Stomach smooth muscle (tissue), 2 donors: ENCODE measurements at regions not wholly inside any gene's neighbourhood (a gene's known extent, or its start where the extent isn't known, plus 50 kb on each side); places are given as distances from the start of the nearest gene placed in this dataset.

Source experiments
- H3K27ac ChIP-seq: one replicate; pipeline ENCODE4 v1.7.0; 2013; ENCODE audit warnings: mild to moderate bottlenecking, low read length, inconsistent platforms
- H3K27me3 ChIP-seq, 2 donors: one replicate each; pipeline ENCODE4 v1.7.0; 2013; ENCODE audit warnings: low read length in 2 of 2; ENCODE audit not compliant: insufficient read depth in 2 of 2, control insufficient read depth in 1 of 2
- H3K36me3 ChIP-seq, 2 donors: one replicate each; pipeline ENCODE4 v1.7.0; 2013; ENCODE audit warnings: low read length in 2 of 2; ENCODE audit not compliant: control insufficient read depth in 2 of 2, insufficient read depth in 2 of 2
- H3K4me1 ChIP-seq: one replicate; pipeline ENCODE4 v1.7.0; 2013; ENCODE audit warnings: low read length; ENCODE audit not compliant: control insufficient read depth, insufficient read depth
- H3K4me3 ChIP-seq, 2 donors: one replicate each; pipeline ENCODE4 v1.7.0; 2013; ENCODE audit warnings: low read length in 2 of 2
- H3K9ac ChIP-seq, 2 donors: one replicate each; pipeline ENCODE4 v1.7.0; 2013; ENCODE audit warnings: low read length in 2 of 2, mild to moderate bottlenecking in 1 of 2
- H3K9me3 ChIP-seq, 2 donors: one replicate each; pipeline ENCODE4 v1.7.0; 2013; ENCODE audit warnings: low read length in 2 of 2; ENCODE audit not compliant: control insufficient read depth in 2 of 2
- donor health status: healthy.
- donor health status: Pancreatic carcinoma.

GRCh38 chr5:44868541-44868940 lies 59.8 kb downstream of the MRPS30 start:
- no peak overlapping the region for H3K9ac ChIP-seq
- H3K27me3 ChIP-seq = no peaks in the 10 kb centered on the region
- no peaks in the 10 kb centered on the region for H3K36me3 ChIP-seq
- no peaks in the 10 kb centered on the region for H3K9me3 ChIP-seq
- no peaks in the 10 kb centered on the region for H3K4me1 ChIP-seq
- no peak overlapping the region for H3K4me3 ChIP-seq
- H3K27ac ChIP-seq = no peak overlapping the region

- Histone ChIP-seq H3K27ac (no peak overlapping the region), H3K36me3 (no peaks in the 10 kb centered on the region), H3K9me3 (no peaks in the 10 kb centered on the region), H3K4me1 (no peaks in the 10 kb centered on the region), H3K27me3 (no peaks in the 10 kb centered on the region), H3K9ac (no peak overlapping the region), H3K4me3 (no peak overlapping the region)
Observed at GRCh38 chr5:44869928-44870327, 61.2 kb downstream of the MRPS30 start.

GRCh38 chr5:44870430-44870829 lies 61.7 kb downstream of the MRPS30 start:
- Histone ChIP-seq H3K9me3 (no peaks in the 10 kb centered on the region), H3K27me3 (no peaks in the 10 kb centered on the region), H3K36me3 (no peaks in the 10 kb centered on the region), H3K27ac (no peak overlapping the region), H3K9ac (no peak overlapping the region), H3K4me3 (no peak overlapping the region), H3K4me1 (no peaks in the 10 kb centered on the region)

GRCh38 chr5:44871401-44871800 lies 62.7 kb downstream of the MRPS30 start:
- no peaks in the 10 kb centered on the region for H3K9me3 ChIP-seq
- no peaks in the 10 kb centered on the region for H3K4me1 ChIP-seq
- no peak overlapping the region for H3K27ac ChIP-seq
- no peak overlapping the region for H3K9ac ChIP-seq
- H3K27me3 ChIP-seq = no peaks in the 10 kb centered on the region
- H3K4me3 ChIP-seq = no peak overlapping the region
- no peaks in the 10 kb centered on the region for H3K36me3 ChIP-seq

GRCh38 chr5:44875661-44876605 lies 67.2 kb downstream of the MRPS30 start:
- Histone ChIP-seq H3K36me3 (no peaks in the 10 kb centered on the region), H3K27ac (no peak overlapping the region), H3K4me3 (no peak overlapping the region), H3K9ac (no peak overlapping the region), H3K4me1 (no peaks in the 10 kb centered on the region), H3K27me3 (no peaks in the 10 kb centered on the region), H3K9me3 (no peaks in the 10 kb centered on the region)

- no peaks in the 10 kb centered on the region for H3K9me3 ChIP-seq
- H3K4me1 ChIP-seq = no peaks in the 10 kb centered on the region
- H3K27ac ChIP-seq = no peak overlapping the region
- no peak overlapping the region for H3K9ac ChIP-seq
- H3K4me3 ChIP-seq = no peak overlapping the region
- no peaks in the 10 kb centered on the region for H3K27me3 ChIP-seq
- H3K36me3 ChIP-seq = no peaks in the 10 kb centered on the region
Observed at GRCh38 chr5:44881266-44881665, 72.5 kb downstream of the MRPS30 start.

GRCh38 chr5:44884036-44884435 lies 75.3 kb downstream of the MRPS30 start:
- H3K4me1 ChIP-seq = no peaks in the 10 kb centered on the region
- no peaks in the 10 kb centered on the region for H3K27me3 ChIP-seq
- no peak overlapping the region for H3K27ac ChIP-seq
- no peak overlapping the region for H3K9ac ChIP-seq
- H3K36me3 ChIP-seq = no peaks in the 10 kb centered on the region
- no peak overlapping the region for H3K4me3 ChIP-seq
- no peaks in the 10 kb centered on the region for H3K9me3 ChIP-seq

GRCh38 chr5:44885903-44886302 lies 77.2 kb downstream of the MRPS30 start:
- Histone ChIP-seq H3K36me3 (no peaks in the 10 kb centered on the region), H3K9ac (no peak overlapping the region), H3K27ac (no peak overlapping the region), H3K4me1 (no peaks in the 10 kb centered on the region), H3K9me3 (no peaks in the 10 kb centered on the region), H3K4me3 (no peak overlapping the region), H3K27me3 (no peaks in the 10 kb centered on the region)

GRCh38 chr5:44887722-44888121 lies 79.0 kb downstream of the MRPS30 start:
- H3K9me3 ChIP-seq = no peaks in the 10 kb centered on the region
- H3K27me3 ChIP-seq = no peaks in the 10 kb centered on the region
- no peak overlapping the region for H3K27ac ChIP-seq
- no peaks in the 10 kb centered on the region for H3K4me1 ChIP-seq
- no peaks in the 10 kb centered on the region for H3K36me3 ChIP-seq
- no peak overlapping the region for H3K4me3 ChIP-seq
- no peak overlapping the region for H3K9ac ChIP-seq

GRCh38 chr5:44888435-44888834 lies 79.7 kb downstream of the MRPS30 start:
- H3K9me3 ChIP-seq = no peaks in the 10 kb centered on the region
- no peaks in the 10 kb centered on the region for H3K36me3 ChIP-seq
- no peaks in the 10 kb centered on the region for H3K27me3 ChIP-seq
- H3K4me3 ChIP-seq = no peak overlapping the region
- no peak overlapping the region for H3K27ac ChIP-seq
- no peaks in the 10 kb centered on the region for H3K4me1 ChIP-seq
- H3K9ac ChIP-seq = no peak overlapping the region

- H3K36me3 ChIP-seq = no peaks in the 10 kb centered on the region
- H3K9me3 ChIP-seq = no peaks in the 10 kb centered on the region
- no peak overlapping the region for H3K27ac ChIP-seq
- no peaks in the 10 kb centered on the region for H3K4me1 ChIP-seq
- H3K27me3 ChIP-seq = no peaks in the 10 kb centered on the region
- no peak overlapping the region for H3K4me3 ChIP-seq
- H3K9ac ChIP-seq = no peak overlapping the region
Observed at GRCh38 chr5:44891116-44891515, 82.4 kb downstream of the MRPS30 start.
